Panc1 (cell line): ENCODE measurements at regions not wholly inside any gene's neighbourhood (a gene's known extent, or its start where the extent isn't known, plus 50 kb on each side); places are given as distances from the start of the nearest gene placed in this dataset.

ENCODE experiments used
- ATAC-seq: fragments of 200-7000 bp; cut with Tn5 transposase; 2 replicates; pipeline ENCODE4 v1.9.1; 2020; ENCODE audit warnings: mild to moderate bottlenecking, moderate library complexity
- BruUV-seq: library from RNA; stranded (reverse); fragments of 400-500 nt; replicated peaks from 2 replicates; lab custom pipeline; 2021; lab: Mats Ljungman, UMichigan
- CTCF ChIA-PET: fragments of 300-600 bp; sonication (Branson Sonifier 250); formaldehyde crosslinking; loops from one replicate; lab custom pipeline; 2022; ENCODE audit warnings: antibody characterized with exemption; lab: Charles Lee
- POLR2A ChIA-PET: fragments of 300-600 bp; sonication (Branson Sonifier 250); formaldehyde crosslinking; loops from one replicate; lab custom pipeline; 2022; ENCODE audit warnings: antibody characterized with exemption; lab: Charles Lee
- DNase-seq: peaks from one replicate; pipeline ENCODE4 v3.0.0-alpha.2; 2010; ENCODE audit warnings: low read depth, low spot score
- H3K27ac ChIP-seq: 2 replicates; pipeline ENCODE4 v1.5.1; 2011; ENCODE audit warnings: mild to moderate bottlenecking, low read length, inconsistent platforms
- H3K27me3 ChIP-seq: fragments of 200-500 bp; sonication (Bioruptor generic); 2 replicates; pipeline ENCODE4 v1.6.0; 2014; ENCODE audit warnings: low read length, inconsistent platforms; ENCODE audit not compliant: control insufficient read depth, insufficient read depth
- H3K36me3 ChIP-seq: fragments of 200-500 bp; sonication (Bioruptor generic); 2 replicates; pipeline ENCODE4 v1.5.1; 2014; ENCODE audit warnings: inconsistent platforms, mild to moderate bottlenecking, low read length, moderate library complexity; ENCODE audit not compliant: control insufficient read depth, insufficient read depth
- H3K4me1 ChIP-seq: 2 replicates; pipeline ENCODE4 v1.5.1; 2011; ENCODE audit warnings: inconsistent platforms, mild to moderate bottlenecking, low read length, moderate library complexity; ENCODE audit not compliant: control insufficient read depth, insufficient read depth
- H3K4me3 ChIP-seq, 2 experiments: 2 replicates each; pipeline ENCODE4 v1.5.1; 2011 to 2012; ENCODE audit warnings: low read depth in 2 of 2, low read length in 2 of 2, mild to moderate bottlenecking in 2 of 2, inconsistent platforms in 1 of 2, moderate library complexity in 1 of 2
- H3K9me3 ChIP-seq: fragments of 200-500 bp; sonication (Bioruptor generic); 2 replicates; pipeline ENCODE4 v1.5.1; 2014; ENCODE audit warnings: low read depth, mild to moderate bottlenecking, inconsistent platforms, low read length, moderate library complexity; ENCODE audit not compliant: control insufficient read depth, insufficient read depth
- CTCF ChIP-seq: fragments of 450-650 bp; IDR thresholded peaks from 2 replicates; pipeline ENCODE4 v1.5.1; 2017; ENCODE audit warnings: mild to moderate bottlenecking
- POLR2AphosphoS5 ChIP-seq: IDR thresholded peaks from 2 replicates; pipeline ENCODE4 v1.6.1; 2012; ENCODE audit warnings: mild to moderate bottlenecking, low read depth, low read length, moderate library complexity
- REST ChIP-seq, 2 experiments: IDR thresholded peaks; 2 replicates each; pipeline ENCODE4 v1.6.1; 2011 to 2012; ENCODE audit warnings: low read depth in 2 of 2, control low read depth in 1 of 2, low read length in 1 of 2, mild to moderate bottlenecking in 1 of 2, moderate library complexity in 1 of 2; ENCODE audit not compliant: insufficient read depth in 1 of 2
- SIN3A ChIP-seq: IDR thresholded peaks from 2 replicates; pipeline ENCODE4 v1.6.1; 2012; ENCODE audit warnings: low read depth, mild to moderate bottlenecking, low read length, moderate library complexity, borderline replicate concordance; ENCODE audit not compliant: insufficient read depth
- TCF7L2 ChIP-seq: IDR thresholded peaks from 2 replicates; pipeline ENCODE4 v1.6.1; 2011; ENCODE audit warnings: mild to moderate bottlenecking, low read depth, low read length, inconsistent platforms
- in situ Hi-C: cut with HindIII; loops from 2 replicates; pipeline ENCODE4 v1.10.0; 2016; ENCODE audit warnings: low sequenced_read_pairs, low pct_unique_long_range_greater_than_20kb
- intact Hi-C: fragments of 100-400 bp; cut with micrococcal nuclease; formaldehyde crosslinking; loops from one replicate; pipeline ENCODE4 v1.10.0; 2022; ENCODE audit not compliant: unreplicated experiment

- intact Hi-C loops (no loop called here), in situ Hi-C loops (no loop called here)
- H3K36me3 ChIP-seq: no peaks in the 10 kb centered on the region
- H3K27me3 ChIP-seq: no peaks in the 10 kb centered on the region; the same call in 1 of the 2 replicates
- H3K4me1 ChIP-seq: no peaks in the 10 kb centered on the region
- ATAC-seq (no peak), DNase-seq (no peak)
- POLR2A ChIA-PET: no interaction called here
- H3K9me3 ChIP-seq: no peaks in the 10 kb centered on the region
- H3K27ac ChIP-seq: no peak overlapping the region
- H3K4me3 ChIP-seq: no peak overlapping the region
- BruUV-seq: no TSS peak
- TF ChIP-seq POLR2AphosphoS5: no peak
- TF ChIP-seq REST (IDR thresholded peaks at IDR 0.05; ENCODE audit: insufficient read depth in 1 of 2, low read depth in 2 of 2, low read length in 1 of 2): no peak
- no peak for TF ChIP-seq TCF7L2
- TF ChIP-seq SIN3A: no peak
- TF ChIP-seq CTCF: no peak
- CTCF ChIA-PET: interaction anchor here (0.6 kb wide), 1 partner anchor 162 kb away, joined by 7 read pairs; no protein-coding TSS in a partner anchor
Measured at GRCh38 chr2:236688157-236688556, 118.5 kb downstream of the ACKR3 start.

GRCh38 chr2:236688563-236689392, 119.2 kb downstream of the ACKR3 start:
- TF ChIP-seq POLR2AphosphoS5 (no peak), TCF7L2 (no peak), SIN3A (no peak), REST (IDR thresholded peaks at IDR 0.05; ENCODE audit: insufficient read depth in 1 of 2, low read depth in 2 of 2, low read length in 1 of 2) (no peak), CTCF (no peak)
- ChIA-PET CTCF (interaction anchor here (0.6 kb wide), 1 partner anchor 162 kb away, joined by 7 read pairs; no protein-coding TSS in a partner anchor), POLR2A (no interaction called here)
- DNase-seq: no peak
- in situ Hi-C loops: no loop called here
- Histone ChIP-seq H3K27me3 (no peaks in the 10 kb centered on the region; the same call in 1 of the 2 replicates), H3K9me3 (no peaks in the 10 kb centered on the region), H3K36me3 (no peaks in the 10 kb centered on the region), H3K4me3 (no peak overlapping the region), H3K4me1 (no peaks in the 10 kb centered on the region), H3K27ac (no peak overlapping the region)
- BruUV-seq: no TSS peak
- ATAC-seq: no peak
- intact Hi-C loops: no loop called here
